GM12892 (cell line): ENCODE measurements at regions not wholly inside any gene's neighbourhood (a gene's known extent, or its start where the extent isn't known, plus 50 kb on each side); places are given as distances from the start of the nearest gene placed in this dataset.

Experiments
- POLR2A ChIP-seq: IDR thresholded peaks from 2 replicates; pipeline ENCODE4 v1.6.1; 2011; ENCODE audit warnings: low read depth, low read length, control low read depth
- POLR2AphosphoS5 ChIP-seq: IDR thresholded peaks from 2 replicates; pipeline ENCODE4 v1.6.1; 2011; ENCODE audit warnings: low read depth, low read length, control low read depth
- TAF1 ChIP-seq: IDR thresholded peaks from 2 replicates; pipeline ENCODE4 v1.6.1; 2011; ENCODE audit warnings: low read depth, mild to moderate bottlenecking, control low read depth, low read length, borderline replicate concordance

DNA sequence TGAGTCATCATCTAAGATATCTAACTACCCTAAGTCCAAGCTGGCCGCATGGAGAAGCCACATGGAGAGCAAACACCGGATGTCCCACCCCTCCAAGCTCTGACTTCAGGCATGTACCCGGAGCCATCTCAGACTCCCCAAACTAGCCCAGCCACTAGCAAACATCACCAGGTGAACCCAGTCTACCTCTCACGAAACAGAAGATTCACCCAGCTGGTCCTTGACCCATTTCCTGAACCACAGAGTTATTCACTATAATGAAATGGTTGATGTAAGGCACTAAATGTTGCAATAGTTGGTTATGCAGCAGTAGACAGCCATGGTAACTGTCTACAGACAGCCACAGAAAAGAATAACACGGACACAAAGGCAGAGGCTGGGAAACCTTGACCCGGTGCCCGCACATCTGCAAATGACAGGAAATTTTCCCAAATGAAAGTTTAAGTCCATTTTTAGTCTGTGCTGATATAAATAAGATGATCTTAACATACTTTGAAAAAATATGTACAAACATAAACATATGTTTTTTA is 265.5 kb upstream of the ATP10A start:
- no peak for TF ChIP-seq POLR2AphosphoS5
- no peak for TF ChIP-seq TAF1
- TF ChIP-seq POLR2A: no peak
